CD4-positive, alpha-beta T cell treated with Interleukin-10 for 1 hour (primary cell): ENCODE measurements at regions not wholly inside any gene's neighbourhood (a gene's known extent, or its start where the extent isn't known, plus 50 kb on each side); places are given as distances from the start of the nearest gene placed in this dataset.

Experiments used
- DNase-seq: peaks from one replicate; pipeline ENCODE4 v3.0.0-alpha.2; 2020

DNA sequence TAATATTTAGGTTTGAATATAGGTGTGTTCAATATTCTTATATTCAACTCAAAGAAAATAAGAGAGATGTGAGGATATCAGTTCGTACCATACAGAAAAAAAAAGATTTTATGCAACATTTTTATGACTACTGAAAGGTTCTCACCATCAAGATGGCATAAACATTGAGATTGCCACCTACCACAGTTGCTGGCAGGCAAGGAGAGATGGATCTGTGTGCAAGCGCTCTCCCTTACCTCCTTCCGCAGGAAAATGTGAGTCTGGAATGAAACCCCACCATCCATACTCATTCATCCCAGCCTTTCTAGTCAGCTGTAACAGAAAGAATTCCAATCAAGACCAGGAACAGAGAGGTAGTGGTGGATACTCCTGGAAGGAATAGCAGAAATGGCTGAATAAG, 376.9 kb downstream of the PPP3CA start:
- no peak for DNase-seq

DNA sequence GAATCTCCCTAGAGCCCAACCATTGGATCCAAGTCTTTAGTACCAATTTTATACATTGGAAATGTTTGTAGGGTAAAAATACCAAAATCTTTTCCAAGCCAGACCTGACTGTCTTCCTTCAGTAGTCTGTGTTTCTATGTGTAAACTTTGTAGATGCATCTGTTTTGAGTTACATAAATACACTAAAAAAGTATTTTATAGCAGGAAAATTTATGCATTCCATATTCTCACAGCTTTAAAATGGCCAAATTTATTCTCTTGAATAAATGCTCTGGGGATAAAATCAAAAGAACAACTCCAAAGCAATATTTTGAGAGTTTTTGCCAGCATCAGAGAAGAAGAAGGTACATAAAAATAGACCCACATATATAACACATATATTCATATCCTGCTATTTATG, 377.4 kb downstream of the PPP3CA start:
- no peak for DNase-seq

DNA sequence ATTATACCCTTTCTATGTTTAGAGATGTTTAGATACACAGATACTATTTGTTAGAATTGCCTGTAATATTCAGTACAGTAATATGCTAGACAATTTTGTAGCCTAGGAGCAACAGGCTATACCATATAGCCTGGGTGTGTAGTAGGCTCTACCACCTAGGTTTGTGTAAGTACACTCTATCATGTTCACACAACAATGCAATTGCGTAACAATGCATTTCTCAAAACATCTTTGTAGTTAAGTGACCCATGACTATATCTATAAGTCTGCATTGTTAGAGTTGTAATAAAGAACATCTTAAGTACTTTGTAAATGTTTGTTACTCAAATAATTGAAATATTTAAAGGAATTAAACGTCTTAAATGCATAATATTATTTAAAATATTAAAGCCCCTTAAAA, 379.3 kb downstream of the PPP3CA start:
- DNase-seq: no peak

DNA sequence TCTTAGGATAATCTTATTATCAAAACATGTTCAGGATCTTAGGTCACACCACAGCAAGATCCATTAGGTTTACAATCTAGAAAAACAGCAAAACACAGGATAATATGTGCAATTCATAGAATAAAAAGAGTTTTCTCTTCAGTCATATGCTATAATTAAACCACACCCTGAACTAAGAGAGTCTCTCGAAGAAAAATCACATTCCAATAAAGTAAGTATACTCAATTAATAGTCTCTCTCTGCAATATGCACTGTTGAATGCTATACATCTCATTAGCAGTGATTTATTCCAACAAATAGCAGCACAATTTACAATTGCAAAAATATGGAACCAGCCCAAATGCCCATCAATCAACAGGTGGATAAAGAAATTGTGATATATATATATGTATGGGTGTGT, 383.7 kb downstream of the PPP3CA start:
- no peak for DNase-seq

DNA sequence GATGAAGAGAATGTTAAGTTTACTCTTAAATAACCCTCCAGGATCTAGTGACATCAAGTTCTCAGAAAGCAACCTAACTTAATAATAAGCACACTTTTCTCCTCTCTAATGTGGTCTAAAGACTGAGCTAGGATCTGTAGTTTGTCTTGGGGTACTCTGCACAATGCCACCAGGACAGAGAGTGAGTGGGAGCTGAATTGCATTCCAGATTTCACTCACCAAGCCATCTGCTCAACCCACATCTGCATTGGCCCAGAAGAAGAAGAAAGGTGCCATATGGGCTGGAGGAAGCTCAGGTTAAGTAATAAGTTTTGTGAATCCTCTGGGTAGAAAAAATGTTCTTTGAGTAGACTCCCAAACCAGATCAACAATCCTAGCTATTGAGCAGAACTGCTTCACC, 384.6 kb downstream of the PPP3CA start:
- no peak for DNase-seq

DNA sequence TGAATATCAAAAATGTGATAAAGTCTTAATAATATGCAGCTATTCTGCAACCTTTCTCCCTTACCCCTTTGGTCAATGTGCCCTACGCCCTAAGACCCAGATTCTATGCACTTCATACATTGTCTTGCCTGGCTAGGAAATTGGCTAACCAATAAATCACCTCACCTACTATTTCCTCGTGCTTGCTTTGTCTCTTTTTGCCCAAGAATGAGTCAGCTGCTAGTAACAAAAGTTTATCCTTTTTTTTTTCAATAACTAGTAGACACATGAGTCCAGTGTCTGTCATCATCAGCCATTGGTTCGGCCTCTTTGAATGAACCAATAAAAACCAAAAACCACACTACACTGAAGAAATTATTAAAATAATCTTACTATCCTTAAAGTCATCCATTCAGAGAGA, 387.1 kb downstream of the PPP3CA start:
- no peak for DNase-seq

DNA sequence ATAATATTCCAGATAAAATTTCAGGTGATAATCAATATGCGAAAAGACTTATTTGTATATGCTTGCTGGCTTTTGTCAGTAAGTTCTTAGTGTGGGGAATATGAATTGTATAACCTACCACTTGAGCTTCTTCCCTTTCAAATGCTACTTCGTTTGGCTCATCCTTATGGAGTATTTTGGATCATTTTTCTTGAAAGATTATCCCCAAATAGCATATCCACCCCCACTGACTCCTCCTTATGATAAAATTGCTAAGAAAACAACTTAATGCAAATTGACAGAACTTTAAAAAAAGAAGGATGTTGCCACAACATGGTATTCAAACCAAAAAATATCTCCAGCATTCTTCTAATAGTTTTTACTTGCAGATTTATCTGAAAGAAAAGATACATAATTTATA, 393.3 kb downstream of the PPP3CA start:
- no peak for DNase-seq

DNA sequence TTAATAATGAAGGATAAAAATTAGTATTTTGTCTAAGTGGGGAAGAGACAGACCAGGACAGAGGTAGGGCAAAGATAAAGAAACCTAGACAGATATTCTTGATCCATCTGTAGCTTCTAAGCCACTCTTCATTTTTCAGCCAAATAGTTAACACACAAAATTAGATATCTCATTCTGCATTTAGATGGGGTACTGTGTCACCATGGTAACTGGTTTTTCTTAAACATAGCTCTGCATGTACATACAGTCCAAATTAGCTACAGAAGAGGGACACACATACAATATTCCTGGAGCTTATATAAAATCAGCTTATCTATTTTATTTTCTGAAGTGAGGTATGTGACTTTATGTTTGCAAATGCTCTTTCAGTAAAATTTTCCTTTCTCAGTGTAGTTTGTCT, 393.7 kb downstream of the PPP3CA start:
- no peak for DNase-seq

DNA sequence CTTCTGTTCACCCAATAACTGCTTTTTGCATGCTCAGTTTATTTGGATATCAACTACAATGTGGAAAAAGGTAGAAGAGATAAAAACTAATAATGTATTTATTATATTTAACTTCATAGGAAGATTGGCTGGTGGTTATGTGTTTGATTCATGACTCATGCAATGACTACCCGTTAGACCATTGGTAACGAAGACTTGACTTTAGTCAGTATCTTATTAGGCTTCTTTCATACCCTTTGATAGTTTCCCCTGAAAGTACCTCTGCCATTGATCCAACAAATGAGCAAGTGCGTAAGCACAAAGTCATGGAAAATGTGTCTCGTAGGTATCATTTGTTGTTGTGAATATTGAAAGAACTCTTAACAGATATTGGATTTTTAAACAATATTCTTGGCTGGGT, 394.7 kb downstream of the PPP3CA start:
- no peak for DNase-seq

DNA sequence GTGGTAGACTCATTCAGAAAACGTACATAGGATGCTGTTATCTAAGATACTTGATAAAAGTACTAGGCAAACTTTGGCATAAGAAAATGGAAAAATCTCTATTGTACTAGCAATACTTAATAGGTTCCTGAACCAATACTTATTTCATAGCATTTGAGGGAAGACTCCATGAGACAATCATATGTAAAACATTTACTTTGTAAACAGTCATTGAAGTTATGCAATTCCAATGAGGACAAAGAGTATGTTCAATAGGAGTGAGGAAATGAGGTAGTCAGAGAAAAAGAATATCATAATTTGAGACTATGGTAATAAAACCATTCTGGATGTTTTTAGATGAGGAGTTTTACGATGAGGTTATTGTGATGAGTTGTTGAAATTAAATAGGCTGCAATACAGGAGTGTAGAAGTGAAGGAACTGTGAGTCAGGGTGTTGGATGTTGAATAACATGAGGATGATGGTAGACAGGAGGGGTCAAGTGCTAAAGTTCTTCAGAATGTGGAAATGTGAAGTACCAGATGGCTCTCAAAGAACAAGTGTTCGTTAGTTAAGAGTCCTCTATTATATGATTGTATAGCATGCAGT, 397.9 kb downstream of the PPP3CA start:
- DNase-seq: no peak

DNA sequence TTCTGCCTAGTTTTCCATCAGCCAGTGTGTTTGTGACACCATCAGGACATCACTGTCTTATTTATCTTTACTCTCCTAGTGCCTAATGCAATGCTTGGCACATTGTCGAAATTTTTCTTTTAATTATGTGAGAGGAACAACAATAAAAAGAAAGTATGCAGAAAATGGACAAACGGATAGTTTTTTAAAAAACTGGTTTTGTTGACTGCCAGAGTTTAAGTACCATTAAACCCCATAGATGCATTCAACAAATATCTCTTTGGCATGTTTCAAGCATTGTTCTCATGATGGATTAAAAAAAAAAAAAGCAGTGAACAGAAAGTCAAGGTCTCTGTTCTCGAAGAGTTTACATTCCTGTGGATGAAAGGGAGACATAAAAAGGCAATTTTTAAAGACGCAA, 398.4 kb downstream of the PPP3CA start:
- no peak for DNase-seq

DNA sequence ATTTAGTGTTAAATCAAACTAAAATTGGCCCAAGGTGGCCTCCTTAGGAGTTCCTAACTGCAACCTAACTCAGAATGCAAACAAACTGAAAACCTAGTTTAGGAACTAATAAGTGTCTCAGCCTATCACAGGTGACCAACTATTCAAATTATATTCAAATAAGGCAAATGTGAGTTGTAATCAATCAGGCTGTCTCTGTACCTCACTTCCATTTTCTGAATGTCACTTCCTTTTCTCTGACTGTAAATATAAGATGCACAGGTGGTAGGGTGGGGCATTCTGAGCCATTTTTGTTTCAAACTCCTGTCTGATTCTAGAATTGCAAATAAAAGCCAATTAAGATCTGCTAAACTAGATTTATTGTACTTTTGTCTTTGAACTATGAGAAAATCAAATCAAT, 401.5 kb downstream of the PPP3CA start:
- no peak for DNase-seq

DNA sequence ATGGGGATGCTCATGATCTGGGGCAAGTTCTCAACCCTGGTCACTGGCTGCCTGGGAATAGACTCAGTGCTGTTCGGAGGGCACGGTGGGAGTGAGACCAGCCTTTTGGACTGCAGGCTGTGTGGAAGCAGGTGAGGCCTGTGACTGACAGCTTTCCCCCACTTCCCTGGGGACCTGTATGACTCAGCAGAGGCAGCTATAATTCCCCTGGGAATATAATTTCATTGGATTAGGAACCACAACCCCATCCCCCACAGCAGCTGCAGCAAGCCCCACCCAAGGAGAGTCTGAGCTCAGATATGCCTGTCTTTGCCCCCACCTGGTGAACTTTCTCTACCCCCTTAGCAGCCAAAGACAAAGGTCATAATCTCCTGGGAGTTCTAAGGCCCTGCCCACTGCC, 408.6 kb downstream of the PPP3CA start:
- DNase-seq: no peak

DNA sequence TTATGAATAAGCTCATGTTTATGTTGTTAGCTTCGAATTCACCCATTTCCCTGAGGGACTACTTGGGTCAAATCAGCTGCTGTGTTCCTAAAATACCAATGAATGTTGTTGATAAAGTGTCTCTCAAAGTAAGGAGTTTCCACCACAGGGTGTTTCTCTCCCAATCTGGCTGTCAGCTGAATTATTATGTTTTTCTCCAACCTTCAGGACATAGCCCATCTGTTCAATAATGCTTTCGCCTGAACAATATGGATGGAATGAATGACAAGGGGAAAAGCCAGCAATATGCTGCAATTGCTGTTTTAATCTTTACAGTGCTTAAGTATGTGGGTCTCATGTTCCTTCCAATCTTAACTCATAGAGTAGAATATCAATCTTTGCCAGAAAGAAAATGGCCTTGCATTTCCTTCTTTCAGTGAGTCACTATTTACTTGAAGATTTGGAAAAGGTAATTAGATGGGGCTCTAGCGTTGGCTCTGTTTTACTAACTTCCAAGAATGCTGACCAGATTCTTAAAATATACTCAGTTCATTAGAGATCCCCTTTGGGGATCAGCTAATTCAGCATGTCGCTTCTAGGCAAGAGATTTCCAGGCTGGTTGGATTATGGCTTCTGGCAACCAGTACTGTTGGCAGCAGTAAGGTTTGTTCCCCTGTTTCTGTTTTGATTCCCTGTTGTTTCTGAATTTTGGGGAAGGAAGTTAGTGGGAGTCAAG, 410.5 kb downstream of the PPP3CA start:
- no peak for DNase-seq

DNA sequence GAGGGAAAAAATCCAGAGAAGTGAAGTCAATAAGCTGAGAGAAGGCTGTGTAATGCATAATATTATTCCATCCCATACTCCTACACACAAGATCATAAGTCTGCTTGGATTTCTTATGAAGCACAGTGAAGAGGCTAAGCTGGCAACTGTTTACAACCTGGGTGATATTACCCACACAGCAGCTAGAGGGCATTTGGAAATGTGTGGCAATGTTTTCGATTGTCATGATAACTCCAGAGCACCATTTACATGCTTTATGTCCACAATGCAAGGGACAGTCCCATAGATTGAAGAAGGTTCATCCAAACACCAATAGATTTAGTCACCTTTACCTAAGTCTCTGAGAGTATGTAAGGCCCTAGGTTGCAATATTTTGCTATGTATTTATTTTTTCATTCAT, 412.2 kb downstream of the PPP3CA start:
- peak; percentile 13 for DNase-seq

DNA sequence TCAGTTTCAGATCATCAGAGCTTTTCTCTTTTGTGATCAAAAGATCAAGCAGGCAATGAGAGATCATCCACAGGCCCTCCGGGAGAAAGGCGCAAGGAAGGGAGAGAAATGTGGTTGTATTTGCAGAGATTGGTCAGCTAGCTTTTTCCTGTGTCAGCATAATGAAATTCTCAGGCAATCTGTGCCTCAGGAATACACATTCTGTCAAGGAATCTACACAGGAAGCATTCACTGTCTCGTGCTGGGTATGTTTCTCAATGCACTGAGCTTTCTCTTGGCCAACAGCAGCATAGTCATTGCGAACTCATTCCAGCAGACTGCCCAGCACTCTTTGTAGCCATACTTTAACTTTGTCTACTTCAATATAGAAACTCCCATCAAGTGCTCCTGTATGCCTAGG, 413.7 kb downstream of the PPP3CA start:
- DNase-seq: no peak

DNA sequence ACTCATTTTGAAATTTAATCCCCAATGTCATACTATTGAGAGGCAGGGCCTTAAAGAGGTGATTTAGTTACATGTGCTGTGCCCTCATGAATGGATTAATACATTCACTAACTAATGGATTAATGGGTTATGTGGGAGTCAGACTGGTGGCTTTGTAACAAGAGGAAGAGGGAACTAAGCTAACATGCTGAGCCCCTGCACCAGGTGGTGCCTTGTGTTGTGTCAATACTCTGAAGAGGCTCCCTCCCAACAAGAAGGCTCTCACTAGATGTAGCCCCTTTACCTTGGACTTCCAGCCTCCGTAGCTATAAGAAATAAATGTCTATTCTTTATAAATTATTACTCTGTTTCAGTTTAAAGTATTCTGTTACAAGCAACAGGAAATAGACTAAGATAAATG, 411.9 kb upstream of the EMCN start:
- DNase-seq: no peak

DNA sequence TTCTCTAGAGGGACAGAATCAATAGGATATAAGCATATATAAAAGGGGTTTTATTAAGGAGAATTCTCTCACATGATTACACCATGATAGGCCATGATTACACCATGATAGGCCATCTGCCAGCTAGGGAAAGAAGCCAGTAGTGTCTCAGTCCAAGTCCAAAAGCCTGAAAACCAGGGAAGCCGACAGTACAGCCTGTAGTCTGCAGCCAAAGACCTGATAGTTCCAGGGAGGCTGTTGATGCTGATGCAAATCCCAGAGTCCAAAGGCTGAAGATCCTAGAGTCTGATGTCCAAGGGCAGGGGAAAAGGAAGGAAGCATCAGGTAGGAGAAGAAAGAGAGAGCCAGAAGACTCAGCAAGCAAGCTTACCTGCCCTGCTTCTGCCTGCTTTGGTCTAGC, 411.3 kb upstream of the EMCN start:
- DNase-seq: no peak

DNA sequence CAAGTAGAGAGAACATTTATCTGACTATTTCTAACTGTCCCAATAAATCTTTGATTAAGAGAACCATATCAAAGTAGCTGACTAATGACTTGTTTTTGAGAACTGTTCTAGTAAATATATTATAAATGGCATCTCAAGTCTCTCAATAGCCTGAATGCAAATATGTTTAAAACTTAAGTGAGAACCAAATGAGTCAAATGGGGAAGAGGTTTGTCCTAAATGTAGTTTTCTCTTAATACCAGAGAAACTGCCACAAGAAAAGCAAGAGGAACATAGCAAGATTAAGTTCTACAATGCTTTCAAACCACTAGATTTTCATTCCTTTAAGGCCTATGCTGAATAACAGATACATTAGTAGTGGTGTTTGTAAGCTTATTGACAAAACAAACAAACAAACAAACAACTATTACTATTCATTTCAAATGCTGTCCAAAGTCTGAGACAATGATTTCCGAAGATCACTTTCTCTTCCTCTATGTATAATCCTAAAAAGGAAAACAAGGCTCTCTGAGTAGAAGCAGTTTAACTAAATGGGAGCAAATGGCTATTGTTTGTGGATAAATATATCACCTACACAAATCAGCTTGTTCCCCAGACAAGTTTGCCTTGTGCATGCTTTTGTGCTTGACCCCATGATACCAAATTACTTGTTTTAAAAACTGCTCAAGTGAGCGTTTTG, 408.4 kb upstream of the EMCN start:
- no peak for DNase-seq

DNA sequence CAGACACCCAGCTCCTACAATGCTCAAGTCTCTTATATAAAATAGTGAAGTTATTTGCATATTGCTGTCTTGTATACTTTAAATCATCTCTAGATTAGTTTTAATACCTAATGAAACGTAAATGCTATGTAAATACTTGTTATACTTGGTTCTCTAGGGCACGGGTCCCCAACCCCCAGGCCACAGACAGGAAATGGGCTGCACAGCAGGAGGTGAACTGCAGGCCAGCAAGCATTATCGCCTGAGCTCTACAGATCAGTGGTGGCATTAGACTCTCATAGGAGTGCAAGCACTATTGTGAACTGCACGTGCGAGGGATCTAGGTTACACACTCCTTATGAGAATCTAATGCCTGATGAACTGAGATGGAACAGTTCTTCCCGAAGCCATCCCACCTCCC, 395.9 kb upstream of the EMCN start:
- no peak for DNase-seq

DNA sequence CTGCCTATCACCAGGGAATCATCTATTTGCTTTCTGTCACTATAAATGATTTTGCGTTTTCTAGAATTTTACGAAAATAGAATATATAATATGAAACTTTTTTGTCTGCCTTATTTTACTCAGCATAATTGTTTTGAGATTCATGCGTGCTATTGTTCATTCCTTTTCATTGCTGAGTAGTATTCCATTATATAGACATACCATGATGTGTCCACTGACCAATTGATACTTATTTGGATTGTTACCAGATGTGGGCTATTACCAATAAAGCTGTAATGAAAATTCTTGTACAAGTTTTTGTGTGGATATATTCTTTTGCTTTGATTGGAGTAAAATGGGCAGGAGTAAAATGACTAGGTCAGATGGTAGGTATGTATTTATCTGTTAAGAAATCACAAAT, 390.7 kb upstream of the EMCN start:
- no peak for DNase-seq

DNA sequence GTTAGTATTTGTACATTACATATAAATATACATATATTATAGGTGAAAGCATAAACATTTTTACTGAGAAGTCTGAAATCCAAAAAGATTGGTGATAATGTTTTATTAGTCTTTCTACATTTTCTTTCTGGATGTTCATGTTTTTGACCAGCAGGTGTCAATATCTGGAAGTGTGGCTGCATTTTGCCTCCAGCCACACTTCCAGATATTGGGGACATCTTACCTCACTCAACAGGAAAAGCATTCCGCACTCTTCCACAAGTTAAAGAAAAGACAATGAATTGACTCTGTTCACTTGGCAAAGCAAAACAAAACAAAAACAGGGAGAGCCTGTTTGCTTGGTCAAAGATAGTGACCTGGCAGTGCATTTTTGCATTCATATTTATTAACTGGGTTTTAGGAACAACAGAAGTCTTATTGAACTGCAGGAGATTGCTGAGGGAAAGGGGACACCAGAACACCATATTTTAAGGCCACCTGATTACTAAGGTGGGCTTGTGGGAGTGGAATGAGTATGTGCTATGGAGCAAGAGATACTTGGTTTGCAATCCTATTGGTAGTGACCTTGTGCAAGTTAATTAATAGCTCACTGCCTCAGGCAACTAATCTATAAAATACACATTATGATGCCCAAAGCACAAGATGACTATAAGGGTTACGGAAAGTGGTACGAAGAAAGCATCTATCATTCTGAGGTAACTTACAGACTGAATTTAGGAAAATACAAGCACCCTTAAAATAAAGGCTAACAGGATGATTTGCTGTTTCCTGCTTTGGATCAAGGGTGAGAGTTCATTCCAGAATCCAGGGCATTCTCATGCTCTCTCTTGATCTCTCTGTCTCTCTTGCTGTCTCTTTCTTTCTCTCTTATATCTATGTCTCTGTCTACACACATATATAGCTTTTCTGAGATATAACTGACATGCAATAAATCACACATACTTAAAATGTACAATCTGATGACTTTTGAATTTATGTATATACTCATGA, 389.9 kb upstream of the EMCN start:
- DNase-seq: peak; percentile 9

DNA sequence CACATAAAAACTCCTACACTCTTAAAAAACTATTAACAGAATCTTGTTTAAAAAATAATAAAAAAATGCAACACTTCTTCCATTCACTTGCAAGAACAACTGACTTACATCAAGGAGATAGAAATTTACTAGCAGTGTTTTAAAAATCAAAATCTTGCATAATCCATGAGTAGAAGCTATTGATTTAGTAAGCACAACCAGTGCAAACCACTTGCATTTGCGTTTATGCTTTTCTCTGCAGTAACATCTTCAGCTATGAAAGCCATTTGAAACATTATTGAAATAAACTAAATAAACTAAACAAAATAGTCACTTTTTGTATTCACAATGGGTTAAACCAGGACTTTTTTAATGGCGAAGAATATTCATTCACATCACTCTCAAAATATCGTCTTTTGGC, 389.2 kb upstream of the EMCN start:
- DNase-seq: no peak
